SK-N-SH treated with all-trans-retinoic acid at 6 μM for 48 hours (cell line): ENCODE measurements at regions not wholly inside any gene's neighbourhood (a gene's known extent, or its start where the extent isn't known, plus 50 kb on each side); places are given as distances from the start of the nearest gene placed in this dataset.

Source experiments
- ATAC-seq: fragments of 200-7000 bp; cut with Tn5 transposase; 3 replicates; pipeline ENCODE4 v1.9.1; 2020; ENCODE audit warnings: mild to moderate bottlenecking, moderate library complexity
- ARNTL ChIP-seq: fragments of 450-650 bp; formaldehyde crosslinking; IDR thresholded peaks from 2 replicates; pipeline ENCODE4 v1.5.0; 2020; ENCODE audit warnings: low read depth, mild to moderate bottlenecking, moderate library complexity, borderline replicate concordance
- BACH2 ChIP-seq: fragments of 250-450 bp; sonication (Bioruptor Pico); IDR thresholded peaks from 2 replicates; pipeline ENCODE4 v1.9.0; 2021; ENCODE audit warnings: mild to moderate bottlenecking, borderline replicate concordance
- CREB5 ChIP-seq: fragments of 250-450 bp; sonication (Bioruptor Pico); IDR thresholded peaks from 2 replicates; pipeline ENCODE4 v1.5.1; 2020; ENCODE audit warnings: low read depth, mild to moderate bottlenecking, moderate library complexity
- CSDC2 ChIP-seq: fragments of 250-450 bp; sonication (Bioruptor Pico); IDR thresholded peaks from 2 replicates; pipeline ENCODE4 v1.5.0; 2020; ENCODE audit warnings: mild to moderate bottlenecking, moderate library complexity
- CSRNP3 ChIP-seq: fragments of 250-450 bp; sonication (Bioruptor Pico); IDR thresholded peaks from 2 replicates; pipeline ENCODE4 v1.5.1; 2021; ENCODE audit warnings: mild to moderate bottlenecking, moderate library complexity
- ESRRG ChIP-seq: fragments of 250-450 bp; sonication (Bioruptor Pico); IDR thresholded peaks from 2 replicates; pipeline ENCODE4 v1.6.1; 2021; ENCODE audit warnings: mild to moderate bottlenecking
- GLIS3 ChIP-seq: fragments of 250-450 bp; sonication (Bioruptor Pico); IDR thresholded peaks from 2 replicates; pipeline ENCODE4 v1.5.0; 2020; ENCODE audit warnings: mild to moderate bottlenecking, moderate library complexity
- ISL1 ChIP-seq: fragments of 250-450 bp; sonication (Bioruptor Pico); IDR thresholded peaks from 2 replicates; pipeline ENCODE4 v2.1.2; 2022; ENCODE audit warnings: mild to moderate bottlenecking, moderate library complexity
- OSR1 ChIP-seq: fragments of 250-450 bp; sonication (Bioruptor Pico); IDR thresholded peaks from 2 replicates; pipeline ENCODE4 v1.8.0; 2022; ENCODE audit warnings: moderate library complexity, mild to moderate bottlenecking, inconsistent platforms
- PATZ1 ChIP-seq: fragments of 250-450 bp; sonication (Bioruptor Pico); IDR thresholded peaks from 2 replicates; pipeline ENCODE4 v1.8.0; 2020; ENCODE audit warnings: mild to moderate bottlenecking, moderate library complexity, borderline replicate concordance
- POU6F1 ChIP-seq: fragments of 250-450 bp; sonication (Bioruptor Pico); IDR thresholded peaks from 2 replicates; pipeline ENCODE4 v1.8.0; 2021; ENCODE audit warnings: low read depth, mild to moderate bottlenecking, moderate library complexity, borderline replicate concordance
- PPARA ChIP-seq: fragments of 250-450 bp; sonication (Bioruptor Pico); IDR thresholded peaks from 2 replicates; pipeline ENCODE4 v1.5.0; 2020; ENCODE audit warnings: mild to moderate bottlenecking, borderline replicate concordance
- RARB ChIP-seq: fragments of 250-450 bp; sonication (Bioruptor Pico); IDR thresholded peaks from 2 replicates; pipeline ENCODE4 v1.8.0; 2021; ENCODE audit warnings: mild to moderate bottlenecking, moderate library complexity
- SNAI2 ChIP-seq: fragments of 250-450 bp; sonication (Bioruptor Pico); IDR thresholded peaks from 2 replicates; pipeline ENCODE4 v1.5.0; 2020; ENCODE audit warnings: mild to moderate bottlenecking, moderate library complexity
- TCF4 ChIP-seq: fragments of 250-450 bp; sonication (Bioruptor Pico); IDR thresholded peaks from 2 replicates; pipeline ENCODE4 v1.8.0; 2021; ENCODE audit warnings: mild to moderate bottlenecking, moderate library complexity, borderline replicate concordance
- TOX ChIP-seq: fragments of 250-450 bp; sonication (Bioruptor Pico); IDR thresholded peaks from 2 replicates; pipeline ENCODE4 v1.8.0; 2021; ENCODE audit warnings: mild to moderate bottlenecking, moderate library complexity, borderline replicate concordance
- TSHZ2 ChIP-seq: fragments of 250-450 bp; sonication (Bioruptor Pico); IDR thresholded peaks from 2 replicates; pipeline ENCODE4 v1.5.0; 2020; ENCODE audit warnings: mild to moderate bottlenecking, moderate library complexity
- ZC3H10 ChIP-seq: fragments of 250-450 bp; sonication (Bioruptor Pico); IDR thresholded peaks from 2 replicates; pipeline ENCODE4 v1.5.1; 2021; ENCODE audit warnings: mild to moderate bottlenecking, moderate library complexity
- ZFP3 ChIP-seq: fragments of 250-450 bp; sonication (Bioruptor Pico); IDR thresholded peaks from 2 replicates; pipeline ENCODE4 v1.5.0; 2020; ENCODE audit warnings: mild to moderate bottlenecking, moderate library complexity
- ZFP30 ChIP-seq: fragments of 450-650 bp; formaldehyde crosslinking; IDR thresholded peaks from 2 replicates; pipeline ENCODE4 v1.5.0; 2022; ENCODE audit warnings: mild to moderate bottlenecking, moderate library complexity
- ZNF565 ChIP-seq: fragments of 450-650 bp; formaldehyde crosslinking; conservative IDR thresholded peaks from 2 replicates; pipeline ENCODE4 v1.5.0; 2020; ENCODE audit warnings: low read depth, mild to moderate bottlenecking, moderate library complexity
- ZNF70 ChIP-seq: fragments of 450-650 bp; formaldehyde crosslinking; IDR thresholded peaks from 2 replicates; pipeline ENCODE4 v1.5.0; 2020; ENCODE audit warnings: mild to moderate bottlenecking, moderate library complexity
- ZNF8 ChIP-seq: fragments of 450-650 bp; formaldehyde crosslinking; IDR thresholded peaks from 2 replicates; pipeline ENCODE4 v1.5.0; 2020; ENCODE audit warnings: mild to moderate bottlenecking, moderate library complexity

- TF ChIP-seq TOX (CRISPR knock-in tag) (no peak), ZFP3 (CRISPR knock-in tag) (no peak), PATZ1 (no peak), POU6F1 (no peak), GLIS3 (no peak), TCF4 (no peak), ZC3H10 (CRISPR knock-in tag) (no peak), BACH2 (CRISPR knock-in tag) (no peak), OSR1 (no peak), CREB5 (CRISPR knock-in tag) (no peak), ZNF565 (CRISPR knock-in tag) (no peak), ZNF70 (CRISPR knock-in tag) (no peak), ISL1 (CRISPR knock-in tag) (no peak), RARB (no peak), ZFP30 (CRISPR knock-in tag) (no peak)
- ATAC-seq, result no peak
These were observed 139.8 kb upstream of the SOX1 start for GRCh38 chr13:111927181-111927540.

GRCh38 chr13:111929036-111929616, 137.8 kb upstream of the SOX1 start:
- ATAC-seq, result no peak
- TF ChIP-seq ZNF565 (CRISPR knock-in tag) (no peak), ZNF70 (CRISPR knock-in tag) (no peak), PPARA (CRISPR knock-in tag) (no peak), TCF4 (no peak)

- ATAC-seq, result no peak
- TF ChIP-seq ESRRG (no peak), CSDC2 (CRISPR knock-in tag) (no peak), SNAI2 (CRISPR knock-in tag) (no peak), ARNTL (CRISPR knock-in tag) (no peak), ZNF8 (CRISPR knock-in tag) (no peak), BACH2 (CRISPR knock-in tag) (no peak), TSHZ2 (CRISPR knock-in tag) (no peak), ZFP3 (CRISPR knock-in tag) (no peak), CSRNP3 (CRISPR knock-in tag) (no peak), PATZ1 (no peak), TOX (CRISPR knock-in tag) (no peak), RARB (no peak), POU6F1 (no peak), GLIS3 (no peak), ZC3H10 (CRISPR knock-in tag) (no peak)
These were observed 130.6 kb upstream of the SOX1 start for GRCh38 chr13:111936267-111936925.
